ENCODE measurements at regions not wholly inside any gene's neighbourhood (a gene's known extent, or its start where the extent isn't known, plus 50 kb on each side); places are given as distances from the start of the nearest gene placed in this dataset.

GRCh38 chr14:97838986-97839385 is 1041.8 kb downstream of the VRK1 start:
- intact Hi-C loops (cut with DNase I), result no loop called here
- 63% methylated on average over 11 of the region's 11 CpGs for WGBS

GRCh38 chr14:97840159-97840558 is 1043.0 kb downstream of the VRK1 start:
- Histone ChIP-seq H3K27me3 (replicated peaks; ENCODE audit: insufficient read depth) (no peaks in the 10 kb centered on the region), H3K9me3 (no peaks in the 10 kb centered on the region), H3K4me3 (no peak overlapping the region), H3K4me1 (replicated peaks) (no peaks in the 10 kb centered on the region), H3K27ac (no peak overlapping the region), H3K36me3 (no peaks in the 10 kb centered on the region)
- intact Hi-C loops (cut with DNase I), result no loop called here
- no peak for DNase-seq (ENCODE audit: low spot score)
- no peak for TF ChIP-seq POLR2AphosphoS5 (IDR thresholded peaks at IDR 0.05)
- TF ChIP-seq, protein P1, sequence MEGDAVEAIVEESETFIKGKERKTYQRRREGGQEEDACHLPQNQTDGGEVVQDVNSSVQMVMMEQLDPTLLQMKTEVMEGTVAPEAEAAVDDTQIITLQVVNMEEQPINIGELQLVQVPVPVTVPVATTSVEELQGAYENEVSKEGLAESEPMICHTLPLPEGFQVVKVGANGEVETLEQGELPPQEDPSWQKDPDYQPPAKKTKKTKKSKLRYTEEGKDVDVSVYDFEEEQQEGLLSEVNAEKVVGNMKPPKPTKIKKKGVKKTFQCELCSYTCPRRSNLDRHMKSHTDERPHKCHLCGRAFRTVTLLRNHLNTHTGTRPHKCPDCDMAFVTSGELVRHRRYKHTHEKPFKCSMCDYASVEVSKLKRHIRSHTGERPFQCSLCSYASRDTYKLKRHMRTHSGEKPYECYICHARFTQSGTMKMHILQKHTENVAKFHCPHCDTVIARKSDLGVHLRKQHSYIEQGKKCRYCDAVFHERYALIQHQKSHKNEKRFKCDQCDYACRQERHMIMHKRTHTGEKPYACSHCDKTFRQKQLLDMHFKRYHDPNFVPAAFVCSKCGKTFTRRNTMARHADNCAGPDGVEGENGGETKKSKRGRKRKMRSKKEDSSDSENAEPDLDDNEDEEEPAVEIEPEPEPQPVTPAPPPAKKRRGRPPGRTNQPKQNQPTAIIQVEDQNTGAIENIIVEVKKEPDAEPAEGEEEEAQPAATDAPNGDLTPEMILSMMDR (IDR thresholded peaks at IDR 0.05), result no peak
- 69% methylated on average over 4 of the region's 4 CpGs for WGBS

More at GRCh38 chr14:97838986-97839385, 1041.8 kb downstream of the VRK1 start:
- H3K4me1 ChIP-seq (replicated peaks), result no peaks in the 10 kb centered on the region
- no peaks in the 10 kb centered on the region for H3K27me3 ChIP-seq (replicated peaks; ENCODE audit: insufficient read depth)
- TF ChIP-seq POLR2A (IDR thresholded peaks at IDR 0.05), result no peak
- TF ChIP-seq, protein P1 (IDR thresholded peaks at IDR 0.05), result no peak
- no peak for TF ChIP-seq POLR2AphosphoS5 (IDR thresholded peaks at IDR 0.05)
- no peaks in the 10 kb centered on the region for H3K36me3 ChIP-seq
- H3K4me3 ChIP-seq, result no peak overlapping the region
- no peak overlapping the region for H3K27ac ChIP-seq
- DNase-seq (ENCODE audit: low spot score), result no peak
- no peaks in the 10 kb centered on the region for H3K9me3 ChIP-seq

- WGBS, result 65% methylated on average over 5 of the region's 5 CpGs
- no peaks in the 10 kb centered on the region for H3K4me1 ChIP-seq (replicated peaks)
- H3K27me3 ChIP-seq (replicated peaks; ENCODE audit: insufficient read depth), result no peaks in the 10 kb centered on the region
- H3K27ac ChIP-seq, result no peak overlapping the region
- no peaks in the 10 kb centered on the region for H3K9me3 ChIP-seq
- TF ChIP-seq POLR2AphosphoS5 (IDR thresholded peaks at IDR 0.05) (no peak), POLR2A (IDR thresholded peaks at IDR 0.05) (no peak)
- TF ChIP-seq, protein P1 (IDR thresholded peaks at IDR 0.05), result no peak
- no peaks in the 10 kb centered on the region for H3K36me3 ChIP-seq
- intact Hi-C loops (cut with DNase I), result no loop called here
- H3K4me3 ChIP-seq, result no peak overlapping the region
- no peak for DNase-seq (ENCODE audit: low spot score)
Observed at GRCh38 chr14:97841762-97842161, 1044.6 kb downstream of the VRK1 start.

DNA sequence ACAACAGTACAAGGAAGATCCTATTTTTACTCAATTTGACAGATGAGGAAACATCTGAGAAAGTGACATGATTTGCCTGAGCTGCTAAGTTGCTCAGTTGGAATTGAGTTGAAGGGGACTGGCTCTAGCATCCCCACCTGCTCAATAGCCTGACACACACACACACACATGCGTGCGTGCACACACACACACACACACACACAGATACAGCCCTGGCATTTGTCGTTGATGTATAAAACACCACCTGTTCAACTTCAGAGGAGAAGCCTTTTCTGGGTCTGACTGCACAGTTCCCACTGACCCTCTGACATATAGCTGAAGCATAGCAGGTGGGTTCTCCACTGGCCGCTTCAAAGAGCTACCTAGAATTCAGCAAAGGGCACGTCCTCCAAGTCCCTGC is 1045.9 kb downstream of the VRK1 start:
- Histone ChIP-seq H3K9me3 (no peaks in the 10 kb centered on the region), H3K4me3 (no peak overlapping the region), H3K27me3 (replicated peaks; ENCODE audit: insufficient read depth) (no peaks in the 10 kb centered on the region), H3K27ac (no peak overlapping the region), H3K36me3 (no peaks in the 10 kb centered on the region), H3K4me1 (replicated peaks) (no peaks in the 10 kb centered on the region)
- no peak for DNase-seq (ENCODE audit: low spot score)
- intact Hi-C loops (cut with DNase I), result no loop called here
- no peak for TF ChIP-seq POLR2A (IDR thresholded peaks at IDR 0.05)
- WGBS, result 71% methylated on average over 5 of the region's 5 CpGs

DNA sequence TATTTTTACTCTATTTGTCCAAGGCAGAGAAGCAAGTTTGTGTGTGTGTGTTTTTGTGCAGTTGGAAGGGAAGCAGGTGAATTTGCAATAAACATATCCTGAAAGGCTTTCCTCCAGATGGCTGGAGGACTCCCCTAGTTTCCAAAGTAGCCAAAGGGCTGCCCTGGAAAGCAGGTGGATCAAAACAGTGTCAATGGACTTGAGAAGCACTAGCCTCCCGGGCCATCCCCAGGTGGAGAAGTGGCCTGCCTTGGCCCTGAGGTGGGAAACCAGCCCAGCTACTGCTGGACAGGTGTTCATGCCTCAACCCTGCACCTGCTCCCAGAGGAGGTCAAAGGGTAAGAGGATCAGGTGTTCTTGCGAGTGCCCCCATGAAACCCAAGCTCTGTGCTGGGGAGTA is 1046.9 kb downstream of the VRK1 start:
- no peak for DNase-seq (ENCODE audit: low spot score)
- no peak overlapping the region for H3K4me3 ChIP-seq
- no peaks in the 10 kb centered on the region for H3K9me3 ChIP-seq
- no peaks in the 10 kb centered on the region for H3K4me1 ChIP-seq (replicated peaks)
- intact Hi-C loops (cut with DNase I), result no loop called here
- no peak overlapping the region for H3K27ac ChIP-seq
- 74% methylated on average over 2 of the region's 2 CpGs for WGBS
- H3K27me3 ChIP-seq (replicated peaks; ENCODE audit: insufficient read depth), result no peaks in the 10 kb centered on the region
- TF ChIP-seq POLR2AphosphoS5 (IDR thresholded peaks at IDR 0.05), result no peak
- no peak for TF ChIP-seq POLR2A (IDR thresholded peaks at IDR 0.05)
- TF ChIP-seq, protein P1 (IDR thresholded peaks at IDR 0.05), result no peak
- H3K36me3 ChIP-seq, result no peaks in the 10 kb centered on the region

All from prostate gland (tissue), 2 donors.